GM12878 (cell line): ENCODE measurements at regions not wholly inside any gene's neighbourhood (a gene's known extent, or its start where the extent isn't known, plus 50 kb on each side); places are given as distances from the start of the nearest gene placed in this dataset.

ENCODE experiments used
- ATAC-seq: fragments of 200-7000 bp; cut with Tn5 transposase; 3 replicates; pipeline ENCODE4 v1.9.1; 2020; ENCODE audit warnings: mild to moderate bottlenecking, moderate library complexity
- BruUV-seq: library from RNA; stranded (reverse); fragments of 400-500 nt; replicated peaks from 2 replicates; lab custom pipeline; 2021; lab: Mats Ljungman, UMichigan
- CTCF ChIA-PET: fragments of 300-600 bp; sonication (Branson Sonifier 250); formaldehyde crosslinking; extraction: SDS; loops from one replicate; lab custom pipeline; 2021; ENCODE audit warnings: inconsistent platforms; lab: Yijun Ruan, JAX
- POLR2A ChIA-PET: fragments of 350-600 bp; formaldehyde crosslinking; extraction: SDS; loops from one replicate; lab custom pipeline; 2021; ENCODE audit warnings: inconsistent platforms; lab: Charles Lee
- RAD21 ChIA-PET: fragments of 300-600 bp; sonication (Branson Sonifier 250); formaldehyde crosslinking; loops from one replicate; lab custom pipeline; 2023; ENCODE audit warnings: antibody characterized with exemption; ENCODE audit not compliant: unreplicated experiment; lab: Charles Lee
- SMC1A ChIA-PET: fragments of 300-600 bp; sonication (Branson Sonifier 250); formaldehyde crosslinking; loops from one replicate; lab custom pipeline; 2023; ENCODE audit not compliant: unreplicated experiment, uncharacterized antibody; lab: Charles Lee
- DNase-seq: peaks from one replicate; pipeline ENCODE4 v3.0.0-alpha.2; 2011; ENCODE audit warnings: low read depth, low spot score
- FAIRE-seq: peaks from 3 replicates; lab custom pipeline; 2011; peaks lifted over from hg19 to GRCh38; lab: Jason Lieb, UNC
- H2AFZ ChIP-seq: 2 replicates; pipeline ENCODE4 v1.6.0; 2011; ENCODE audit warnings: low read depth, low read length, control low read depth; ENCODE audit not compliant: control insufficient read depth
- H3K27ac ChIP-seq: 2 replicates; pipeline ENCODE4 v1.5.1; 2011; ENCODE audit warnings: control low read depth; ENCODE audit not compliant: control insufficient read depth, insufficient read depth
- H3K27me3 ChIP-seq, 2 experiments: replicated peaks in 1 of 2; 2 replicates each; pipeline versions ENCODE4 v1.6.0 to v1.6.1; 2011; ENCODE audit warnings: low read length in 1 of 2; ENCODE audit not compliant: control insufficient read depth in 2 of 2, insufficient read depth in 2 of 2
- H3K36me3 ChIP-seq, 2 experiments: 2 replicates each; pipeline ENCODE4 v1.5.1; 2011; ENCODE audit warnings: low read length in 1 of 2; ENCODE audit not compliant: control insufficient read depth in 2 of 2, insufficient read depth in 2 of 2
- H3K4me1 ChIP-seq: 2 replicates; pipeline ENCODE4 v1.6.1; 2011; ENCODE audit warnings: mild to moderate bottlenecking, low read length, moderate library complexity, mixed read lengths; ENCODE audit not compliant: control insufficient read depth, insufficient read depth
- H3K4me2 ChIP-seq: 2 replicates; pipeline ENCODE4 v1.6.0; 2011; ENCODE audit warnings: control low read depth; ENCODE audit not compliant: control insufficient read depth, insufficient read depth
- H3K4me3 ChIP-seq: fragments of 200-600 bp; sonication (generic); 2 replicates; pipeline ENCODE4 v1.5.1; 2016
- H3K79me2 ChIP-seq: 2 replicates; pipeline ENCODE4 v1.6.0; 2011; ENCODE audit warnings: low read length; ENCODE audit not compliant: control insufficient read depth, insufficient read depth
- H3K9ac ChIP-seq: 2 replicates; pipeline ENCODE4 v1.8.0; 2011; ENCODE audit warnings: low read length, control low read depth, mixed read lengths; ENCODE audit not compliant: control insufficient read depth, insufficient read depth
- H3K9me3 ChIP-seq: replicated peaks from 3 replicates; pipeline ENCODE4 v1.5.1; 2011; ENCODE audit warnings: mild to moderate bottlenecking, low read length; ENCODE audit not compliant: control insufficient read depth, insufficient read depth
- H4K20me1 ChIP-seq: 2 replicates; pipeline ENCODE4 v1.6.0; 2011; ENCODE audit not compliant: control insufficient read depth, insufficient read depth
- BACH1 ChIP-seq: fragments of 450-650 bp; IDR thresholded peaks from 2 replicates; pipeline ENCODE4 v1.6.1; 2017; ENCODE audit warnings: mild to moderate bottlenecking, borderline replicate concordance
- CBX5 ChIP-seq: sonication (generic); IDR thresholded peaks from 2 replicates; pipeline ENCODE4 v1.6.1; 2016; ENCODE audit warnings: low read depth, moderate library complexity, mild to moderate bottlenecking, inconsistent platforms
- CHD4 ChIP-seq: fragments of 200-600 bp; sonication (generic); IDR thresholded peaks from 2 replicates; pipeline ENCODE4 v1.6.1; 2016; ENCODE audit warnings: mild to moderate bottlenecking
- FOXK2 ChIP-seq: fragments of 450-650 bp; IDR thresholded peaks from 2 replicates; pipeline ENCODE4 v1.6.1; 2017; ENCODE audit warnings: mild to moderate bottlenecking, moderate library complexity
- FOXM1 ChIP-seq: IDR thresholded peaks from 2 replicates; pipeline ENCODE4 v1.6.1; 2012; ENCODE audit warnings: low read depth, mild to moderate bottlenecking, inconsistent platforms, low read length, moderate library complexity
- IKZF2 ChIP-seq, 2 experiments: fragments of 450-650 bp; IDR thresholded peaks; 2 replicates each; pipeline ENCODE4 v1.6.1; 2017; ENCODE audit warnings: mild to moderate bottlenecking in 2 of 2, moderate library complexity in 2 of 2
- JUNB ChIP-seq: IDR thresholded peaks from 2 replicates; pipeline ENCODE4 v1.6.1; 2016; ENCODE audit warnings: antibody characterized with exemption, mild to moderate bottlenecking
- NRF1 ChIP-seq: conservative IDR thresholded peaks from 2 replicates; pipeline ENCODE4 v1.6.1; 2011; ENCODE audit warnings: mild to moderate bottlenecking, low read depth, low read length, improper control_type of control experiment
- POLR2A ChIP-seq: IDR thresholded peaks from 2 replicates; pipeline ENCODE4 v1.6.1; 2011; ENCODE audit warnings: low read depth, mild to moderate bottlenecking, low read length
- RAD51 ChIP-seq: fragments of 450-650 bp; IDR thresholded peaks from 2 replicates; pipeline ENCODE4 v1.6.1; 2016; ENCODE audit warnings: moderate library complexity, mild to moderate bottlenecking, inconsistent platforms
- SUPT20H ChIP-seq: IDR thresholded peaks from 2 replicates; pipeline ENCODE4 v1.6.1; 2011; ENCODE audit warnings: low read depth, mild to moderate bottlenecking, low read length, moderate library complexity, borderline replicate concordance; ENCODE audit not compliant: control insufficient read depth
- ZBED1 ChIP-seq: IDR thresholded peaks from 2 replicates; pipeline ENCODE4 v1.6.1; 2016; ENCODE audit warnings: borderline replicate concordance
- ZNF384 ChIP-seq: IDR thresholded peaks from 2 replicates; pipeline ENCODE4 v1.6.1; 2012; ENCODE audit warnings: low read depth, mild to moderate bottlenecking, low read length, improper control_type of control experiment, borderline replicate concordance
- whole genome bisulfite sequencing: methylation state at CpG from one replicate; pipeline ENCODE4 v1.1.6; 2016; ENCODE audit warnings: low lambda C conversion rate; ENCODE audit not compliant: insufficient replicate concordance, insufficient coverage; ENCODE audit errors: missing lambda C conversion rate; 5-methylcytosine and 5-hydroxymethylcytosine counted together
- in situ Hi-C: fragments of 300-500 bp; cut with MboI; formaldehyde crosslinking; loops from 9 replicates; pipeline ENCODE4 v1.14.3; 2018; ENCODE audit warnings: mixed read lengths
- intact Hi-C: fragments of 100-400 bp; cut with micrococcal nuclease; formaldehyde crosslinking; loops from one replicate; pipeline ENCODE4 v1.14.2; 2022; ENCODE audit not compliant: unreplicated experiment
- TF ChIP-seq, protein P1 (sequence below): fragments of 450-650 bp; IDR thresholded peaks from 2 replicates; pipeline ENCODE4 v1.6.1; 2016; ENCODE audit warnings: mild to moderate bottlenecking, moderate library complexity, borderline replicate concordance
- TF ChIP-seq, protein P2 (sequence below): fragments of 450-650 bp; IDR thresholded peaks from 2 replicates; pipeline ENCODE4 v1.6.1; 2014; ENCODE audit warnings: mild to moderate bottlenecking

- SMC1A ChIA-PET, result no interaction called here
- H3K36me3 ChIP-seq, result no peaks in the 10 kb centered on the region
- H3K27ac ChIP-seq, result no peak overlapping the region
- DNase-seq, result no peak
- no peaks in the 10 kb centered on the region for H3K4me1 ChIP-seq
- WGBS, result 18% methylated on average over 4 of the region's 4 CpGs
- H3K9me3 ChIP-seq, result no peaks in the 10 kb centered on the region
- POLR2A ChIA-PET, result no interaction called here
- RAD21 ChIA-PET, result no interaction called here
- no peaks in the 10 kb centered on the region for H4K20me1 ChIP-seq
- H3K27me3 ChIP-seq, result no peaks in the 10 kb centered on the region
- TF ChIP-seq RAD51 (no peak), CBX5 (no peak), NRF1 (no peak)
- TF ChIP-seq, all 136 proteins: peak for 0
- CTCF ChIA-PET, result no interaction called here
- FAIRE-seq (no peak), ATAC-seq (no peak)
- no peak overlapping the region for H2AFZ ChIP-seq
- no TSS peak for BruUV-seq
- no peak overlapping the region for H3K9ac ChIP-seq
- no peak overlapping the region for H3K4me2 ChIP-seq
- intact Hi-C loops, result no loop called here
- in situ Hi-C loops, result no loop called here
- no peaks in the 10 kb centered on the region for H3K79me2 ChIP-seq
- H3K4me3 ChIP-seq, result no peak overlapping the region
Measured at GRCh38 chr9:103277240-103277639, 282.1 kb downstream of the CYLC2 start.

GRCh38 chr9:103281126-103281525 is 286.0 kb downstream of the CYLC2 start:
- ATAC-seq (no peak), FAIRE-seq (no peak), DNase-seq (no peak)
- H3K4me2 ChIP-seq, result no peak overlapping the region
- no peaks in the 10 kb centered on the region for H3K4me1 ChIP-seq
- H3K27ac ChIP-seq, result no peak overlapping the region
- no peaks in the 10 kb centered on the region for H3K79me2 ChIP-seq
- H3K27me3 ChIP-seq, result no peaks in the 10 kb centered on the region
- in situ Hi-C loops (no loop called here), intact Hi-C loops (no loop called here)
- 2% methylated on average over 2 of the region's 2 CpGs for WGBS
- BruUV-seq, result no TSS peak
- no peaks in the 10 kb centered on the region for H3K36me3 ChIP-seq
- H3K9me3 ChIP-seq, result no peaks in the 10 kb centered on the region
- H4K20me1 ChIP-seq, result no peaks in the 10 kb centered on the region
- H2AFZ ChIP-seq, result no peak overlapping the region
- no peak overlapping the region for H3K9ac ChIP-seq
- SMC1A ChIA-PET, result interaction anchor here (0.7 to 1.3 kb wide), 3 partner anchors 7 to 43 kb away, joined by 3 read pairs; no protein-coding TSS in a partner anchor
- no peak overlapping the region for H3K4me3 ChIP-seq
- POLR2A ChIA-PET, result no interaction called here
- CTCF ChIA-PET, result no interaction called here
- RAD21 ChIA-PET, result no interaction called here
- TF ChIP-seq IKZF2 (IDR thresholded peaks at IDR 0.05), result no peak
- no peak for TF ChIP-seq BACH1
- TF ChIP-seq, protein P1, sequence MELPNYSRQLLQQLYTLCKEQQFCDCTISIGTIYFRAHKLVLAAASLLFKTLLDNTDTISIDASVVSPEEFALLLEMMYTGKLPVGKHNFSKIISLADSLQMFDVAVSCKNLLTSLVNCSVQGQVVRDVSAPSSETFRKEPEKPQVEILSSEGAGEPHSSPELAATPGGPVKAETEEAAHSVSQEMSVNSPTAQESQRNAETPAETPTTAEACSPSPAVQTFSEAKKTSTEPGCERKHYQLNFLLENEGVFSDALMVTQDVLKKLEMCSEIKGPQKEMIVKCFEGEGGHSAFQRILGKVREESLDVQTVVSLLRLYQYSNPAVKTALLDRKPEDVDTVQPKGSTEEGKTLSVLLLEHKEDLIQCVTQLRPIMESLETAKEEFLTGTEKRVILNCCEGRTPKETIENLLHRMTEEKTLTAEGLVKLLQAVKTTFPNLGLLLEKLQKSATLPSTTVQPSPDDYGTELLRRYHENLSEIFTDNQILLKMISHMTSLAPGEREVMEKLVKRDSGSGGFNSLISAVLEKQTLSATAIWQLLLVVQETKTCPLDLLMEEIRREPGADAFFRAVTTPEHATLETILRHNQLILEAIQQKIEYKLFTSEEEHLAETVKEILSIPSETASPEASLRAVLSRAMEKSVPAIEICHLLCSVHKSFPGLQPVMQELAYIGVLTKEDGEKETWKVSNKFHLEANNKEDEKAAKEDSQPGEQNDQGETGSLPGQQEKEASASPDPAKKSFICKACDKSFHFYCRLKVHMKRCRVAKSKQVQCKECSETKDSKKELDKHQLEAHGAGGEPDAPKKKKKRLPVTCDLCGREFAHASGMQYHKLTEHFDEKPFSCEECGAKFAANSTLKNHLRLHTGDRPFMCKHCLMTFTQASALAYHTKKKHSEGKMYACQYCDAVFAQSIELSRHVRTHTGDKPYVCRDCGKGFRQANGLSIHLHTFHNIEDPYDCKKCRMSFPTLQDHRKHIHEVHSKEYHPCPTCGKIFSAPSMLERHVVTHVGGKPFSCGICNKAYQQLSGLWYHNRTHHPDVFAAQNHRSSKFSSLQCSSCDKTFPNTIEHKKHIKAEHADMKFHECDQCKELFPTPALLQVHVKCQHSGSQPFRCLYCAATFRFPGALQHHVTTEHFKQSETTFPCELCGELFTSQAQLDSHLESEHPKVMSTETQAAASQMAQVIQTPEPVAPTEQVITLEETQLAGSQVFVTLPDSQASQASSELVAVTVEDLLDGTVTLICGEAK, result no peak
- no peak for TF ChIP-seq CHD4
- TF ChIP-seq, protein P2, sequence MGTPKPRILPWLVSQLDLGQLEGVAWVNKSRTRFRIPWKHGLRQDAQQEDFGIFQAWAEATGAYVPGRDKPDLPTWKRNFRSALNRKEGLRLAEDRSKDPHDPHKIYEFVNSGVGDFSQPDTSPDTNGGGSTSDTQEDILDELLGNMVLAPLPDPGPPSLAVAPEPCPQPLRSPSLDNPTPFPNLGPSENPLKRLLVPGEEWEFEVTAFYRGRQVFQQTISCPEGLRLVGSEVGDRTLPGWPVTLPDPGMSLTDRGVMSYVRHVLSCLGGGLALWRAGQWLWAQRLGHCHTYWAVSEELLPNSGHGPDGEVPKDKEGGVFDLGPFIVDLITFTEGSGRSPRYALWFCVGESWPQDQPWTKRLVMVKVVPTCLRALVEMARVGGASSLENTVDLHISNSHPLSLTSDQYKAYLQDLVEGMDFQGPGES, result no peak
- TF ChIP-seq POLR2A, result no peak
- TF ChIP-seq JUNB, result no peak
- no peak for TF ChIP-seq SUPT20H
- no peak for TF ChIP-seq NRF1
- TF ChIP-seq FOXK2, result no peak
- TF ChIP-seq ZBED1, result no peak
- TF ChIP-seq FOXM1, result no peak
- TF ChIP-seq ZNF384, result no peak
